Smooth muscle cell of the brain vasculature (primary cell): ENCODE measurements at regions not wholly inside any gene's neighbourhood (a gene's known extent, or its start where the extent isn't known, plus 50 kb on each side); places are given as distances from the start of the nearest gene placed in this dataset.
A peak's percentile ranks its signal among the peaks of the same experiment; 100 is the strongest.

Source experiments
- DNase-seq: peaks from one replicate; pipeline ENCODE4 v3.0.0-alpha.2; 2012; ENCODE audit warnings: low read depth, low spot score

- no peak for DNase-seq
Observed at GRCh38 chr1:187629075-187629474, 800.3 kb downstream of the PLA2G4A start.

DNA sequence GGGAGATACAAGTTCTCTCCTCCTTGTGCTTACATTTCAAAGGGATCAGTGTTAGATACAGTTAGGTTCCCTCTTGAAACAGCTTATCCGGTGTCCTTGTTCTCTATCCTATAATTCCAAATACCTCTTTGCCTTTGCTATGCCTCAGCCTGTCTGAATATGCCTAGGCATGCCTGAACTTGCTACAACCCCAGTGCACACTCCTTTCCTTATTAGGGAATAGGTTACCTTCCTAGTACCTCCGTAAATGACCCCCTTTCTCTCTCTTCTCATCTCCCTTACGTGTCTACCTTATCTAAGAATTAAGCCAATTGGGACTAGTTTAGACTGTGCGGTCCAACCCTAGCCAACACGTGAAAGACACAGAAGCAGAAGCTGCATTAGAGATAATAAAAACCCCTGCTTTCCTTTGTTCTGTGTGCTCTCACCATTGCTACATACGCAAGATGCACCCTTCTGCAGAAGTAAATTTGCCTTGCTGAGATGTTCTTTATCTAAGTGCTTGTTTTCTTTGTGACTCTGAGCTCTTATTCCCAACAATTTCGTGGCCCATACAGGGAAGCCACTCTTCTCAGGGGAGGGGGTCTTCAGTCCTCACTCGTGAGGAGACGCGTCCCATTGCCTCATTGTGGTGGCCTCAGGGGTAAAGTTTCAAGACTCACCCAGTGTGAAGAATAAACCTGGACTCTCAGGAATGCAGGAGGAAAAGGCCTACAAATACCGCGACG, 802.1 kb downstream of the PLA2G4A start:
- no peak for DNase-seq

DNA sequence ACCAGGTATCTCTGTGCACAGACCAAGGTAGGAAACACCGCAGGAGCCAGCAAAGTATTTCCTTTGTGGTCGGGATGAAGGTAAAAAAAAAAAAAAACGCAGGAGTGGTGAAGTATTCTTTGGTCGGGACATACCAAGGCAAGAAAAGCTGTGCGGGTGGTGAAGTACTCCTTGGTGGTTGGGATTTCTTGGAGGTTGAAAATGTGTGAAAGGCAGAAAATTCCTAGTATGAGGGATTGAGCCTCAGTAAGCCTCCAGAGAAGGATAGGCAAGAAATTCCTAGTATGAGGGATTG, 802.6 kb downstream of the PLA2G4A start:
- DNase-seq: no peak

- no peak for DNase-seq
Observed at GRCh38 chr1:187631984-187632383, 803.2 kb downstream of the PLA2G4A start.

DNA sequence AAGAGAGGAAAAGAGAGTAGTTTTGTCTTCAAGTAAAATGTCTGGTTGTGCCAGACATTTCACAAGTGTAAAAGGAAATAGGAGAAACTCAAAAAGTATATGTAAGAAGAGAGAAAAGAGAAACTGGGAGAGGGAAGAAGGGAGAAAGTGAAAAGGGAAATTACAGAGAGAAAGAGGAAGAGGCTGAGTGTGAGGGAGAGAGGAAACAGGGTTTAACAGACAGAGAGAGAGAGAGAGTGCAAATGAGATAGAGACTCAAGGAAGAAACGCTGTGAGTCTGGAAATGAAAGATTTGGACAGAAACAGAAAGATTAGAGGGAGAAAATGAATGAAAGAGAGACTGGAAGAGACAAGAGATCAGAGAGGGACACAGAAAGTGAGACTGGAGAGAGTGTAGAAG, 806.2 kb downstream of the PLA2G4A start:
- DNase-seq: no peak

DNA sequence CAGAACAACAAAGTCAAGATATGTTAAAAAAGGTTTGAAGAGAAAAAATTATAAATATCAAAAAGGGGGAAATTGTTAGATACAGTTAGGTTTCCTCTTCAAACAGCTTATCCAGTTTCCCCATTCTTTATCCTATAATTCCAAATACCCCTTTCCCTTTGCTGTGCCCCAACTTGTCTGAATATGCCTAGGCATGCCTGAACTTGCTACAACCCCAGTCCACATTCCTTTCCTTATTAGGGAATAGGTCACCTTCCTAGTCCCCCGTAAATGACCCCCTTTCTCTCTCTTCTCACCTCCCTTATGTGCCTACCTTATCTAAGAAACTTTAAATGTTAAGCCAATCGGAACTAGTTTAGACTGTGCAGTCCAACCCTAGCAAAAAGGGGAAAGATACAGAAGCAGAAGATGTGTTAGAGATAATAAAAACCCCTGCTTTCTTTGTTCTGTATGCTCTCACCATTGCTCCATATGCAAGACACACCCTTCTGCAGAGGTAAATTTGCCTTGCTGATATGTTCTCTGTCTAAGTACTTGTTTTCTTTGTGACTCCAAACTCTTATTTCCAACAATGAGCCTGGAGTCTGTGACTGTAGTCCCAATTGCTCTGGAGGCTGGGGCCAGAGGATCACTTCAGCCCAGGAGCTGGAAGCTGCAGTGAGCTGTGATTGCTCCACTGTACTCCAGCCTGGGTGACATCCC, 810.1 kb downstream of the PLA2G4A start:
- DNase-seq: no peak

DNA sequence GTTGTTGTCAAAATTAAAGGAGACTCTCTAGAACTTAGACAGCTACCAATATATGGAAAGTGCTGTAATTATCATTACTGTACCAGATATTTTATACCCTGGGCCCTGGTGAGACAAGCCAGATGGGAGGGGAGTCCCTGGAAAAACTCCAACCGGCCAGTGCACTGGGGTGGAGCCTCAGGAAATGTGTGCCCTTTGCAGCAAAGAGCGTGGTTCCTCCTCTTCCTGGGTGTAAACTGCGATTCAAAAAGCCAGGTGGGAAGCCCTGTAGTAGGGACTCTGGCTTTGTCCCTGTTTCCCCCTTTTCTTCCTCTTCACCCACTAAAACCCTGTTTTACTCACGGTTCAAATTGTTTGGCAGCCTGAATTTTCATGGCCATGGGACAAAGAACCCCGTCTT, 812.3 kb downstream of the PLA2G4A start:
- no peak for DNase-seq

GRCh38 chr1:187641463-187641862, 812.7 kb downstream of the PLA2G4A start:
- DNase-seq: no peak

DNA sequence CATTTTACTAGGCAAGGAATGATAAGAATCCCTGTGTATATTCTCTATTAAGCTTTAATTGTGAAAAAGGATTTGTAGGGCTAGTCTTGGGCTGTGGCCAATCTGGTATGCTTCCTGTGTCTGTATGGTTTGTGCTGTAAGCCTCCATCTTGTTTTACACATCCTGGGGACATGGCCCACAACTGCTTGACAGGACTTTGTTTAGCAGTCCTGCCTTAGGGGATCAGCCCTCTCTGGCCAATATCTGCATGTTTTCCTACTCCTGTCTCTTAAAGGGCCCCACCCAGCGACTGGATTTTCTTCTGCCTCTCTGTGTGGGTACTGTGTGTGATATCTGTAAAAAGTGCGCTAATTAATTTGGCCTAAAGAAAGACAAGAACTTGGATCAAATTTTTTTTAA, 813.2 kb downstream of the PLA2G4A start:
- no peak for DNase-seq

GRCh38 chr1:187645651-187646050, 816.9 kb downstream of the PLA2G4A start:
- no peak for DNase-seq

DNA sequence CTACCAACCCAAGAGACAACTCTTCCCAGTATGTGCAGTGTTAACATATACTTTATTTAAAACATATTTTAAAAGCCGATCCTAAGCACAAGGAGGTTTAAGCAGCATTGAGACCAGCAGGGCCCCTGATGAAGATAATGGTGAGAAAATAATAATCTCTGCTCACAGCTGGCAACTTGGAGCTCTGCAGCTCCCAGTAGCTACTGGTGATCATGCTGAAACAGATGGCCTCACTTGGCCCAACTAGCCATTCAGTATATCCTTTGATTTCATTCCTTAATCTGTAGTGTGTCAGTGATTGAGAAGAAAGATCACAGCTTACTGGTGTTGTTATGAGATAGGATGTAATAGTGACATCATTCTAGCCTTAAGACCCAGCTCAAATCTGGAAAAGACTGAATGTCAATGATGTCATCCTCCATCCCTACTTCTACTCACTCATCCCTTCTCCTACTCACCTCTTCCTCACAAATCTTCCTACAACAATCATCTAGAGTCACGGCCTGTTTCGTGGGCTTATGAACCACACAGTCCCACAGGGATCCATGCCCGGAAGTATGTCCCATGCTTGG, 817.9 kb downstream of the PLA2G4A start:
- DNase-seq: no peak

DNA sequence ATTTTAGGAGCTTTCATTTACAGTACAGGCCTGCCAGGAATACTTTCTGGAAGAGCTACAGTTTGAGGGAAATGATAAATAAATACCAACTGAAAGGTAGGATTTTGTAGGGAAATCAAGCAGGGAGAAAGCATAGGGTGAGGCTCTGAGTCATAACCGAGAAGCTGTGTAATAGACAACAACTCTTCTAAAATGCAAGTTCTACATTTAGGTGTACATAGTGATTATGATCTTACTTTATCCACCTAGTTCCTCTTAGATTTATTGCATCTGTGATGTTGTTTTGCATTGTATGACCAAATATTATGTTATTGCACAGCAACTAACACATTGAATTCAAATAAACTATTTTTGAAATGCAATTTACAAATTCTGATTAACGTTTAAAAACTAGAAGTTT, 819.3 kb downstream of the PLA2G4A start:
- no peak for DNase-seq

- DNase-seq: no peak
Observed at GRCh38 chr1:187654635-187655034, 825.9 kb downstream of the PLA2G4A start.

DNA sequence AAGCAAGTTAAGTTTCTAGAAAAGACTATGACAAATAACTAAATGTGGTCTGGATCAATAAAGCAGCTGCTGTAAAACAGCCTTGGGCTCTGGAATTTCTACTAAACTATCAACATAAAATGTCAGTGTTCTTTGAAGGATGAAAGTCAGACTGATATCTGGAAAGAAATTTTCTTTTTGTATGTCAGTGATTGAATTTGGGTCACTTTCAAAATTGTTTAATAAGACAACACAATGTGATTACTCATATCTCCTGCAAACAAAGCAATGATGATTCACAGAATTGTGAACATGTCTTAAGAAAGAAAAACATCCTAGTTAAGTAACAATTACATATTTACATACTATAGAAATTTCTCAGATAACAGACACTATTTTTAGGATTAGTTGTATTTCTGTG, 826.4 kb downstream of the PLA2G4A start:
- no peak for DNase-seq

- no peak for DNase-seq
Observed at GRCh38 chr1:187665483-187665882, 836.7 kb downstream of the PLA2G4A start.

- DNase-seq: no peak
Observed at GRCh38 chr1:187680823-187681222, 852.1 kb downstream of the PLA2G4A start.

- no peak for DNase-seq
Observed at GRCh38 chr1:187682112-187682511, 853.4 kb downstream of the PLA2G4A start.

GRCh38 chr1:187685333-187685732, 856.6 kb downstream of the PLA2G4A start:
- DNase-seq: no peak

GRCh38 chr1:187689129-187689528, 860.4 kb downstream of the PLA2G4A start:
- peak; percentile 47 for DNase-seq

DNA sequence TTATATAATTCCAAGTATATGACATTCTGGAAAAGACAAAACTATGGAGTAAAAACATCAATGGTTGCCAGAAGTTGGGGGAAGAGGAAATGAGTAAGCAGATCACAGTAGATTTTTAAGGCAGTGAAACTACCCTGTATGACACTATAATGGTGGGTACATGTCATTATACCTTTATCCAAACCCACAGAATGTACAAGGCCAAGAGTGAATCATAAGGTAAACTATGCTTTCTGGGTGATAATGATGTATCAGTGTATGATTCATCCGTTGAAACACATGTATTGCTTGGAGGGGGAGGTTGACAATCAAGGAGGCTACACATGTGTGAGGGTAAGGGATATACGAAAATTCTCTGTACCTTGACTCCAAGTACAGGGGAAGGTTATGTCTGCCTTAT, 862.7 kb downstream of the PLA2G4A start:
- DNase-seq: peak; percentile 18

- DNase-seq: no peak
Observed at GRCh38 chr1:187692799-187693198, 864.0 kb downstream of the PLA2G4A start.

GRCh38 chr1:187696073-187696472, 867.3 kb downstream of the PLA2G4A start:
- DNase-seq: no peak
